Skeletal muscle satellite cell (primary cell): ENCODE measurements at regions not wholly inside any gene's neighbourhood (a gene's known extent, or its start where the extent isn't known, plus 50 kb on each side); places are given as distances from the start of the nearest gene placed in this dataset.
A peak's percentile ranks its signal among the peaks of the same experiment; 100 is the strongest.
"Not testable (repeated sequence)": the region's sequence is repeated elsewhere in the genome, so short reads cannot be mapped to it uniquely, and the experiment has no call there.

Source experiments
- H3K27me3 ChIP-seq: 2 replicates; pipeline ENCODE4 v1.7.0; 2013; ENCODE audit warnings: low read length; ENCODE audit not compliant: control insufficient read depth, insufficient read depth
- H3K36me3 ChIP-seq: 2 replicates; pipeline ENCODE4 v1.7.0; 2013; ENCODE audit warnings: mild to moderate bottlenecking, control low read depth, low read length; ENCODE audit not compliant: insufficient read depth
- H3K4me1 ChIP-seq: 2 replicates; pipeline ENCODE4 v1.7.0; 2013; ENCODE audit warnings: low read length; ENCODE audit not compliant: control insufficient read depth, insufficient read depth
- H3K4me2 ChIP-seq: 2 replicates; pipeline ENCODE4 v1.7.0; 2013; ENCODE audit warnings: mild to moderate bottlenecking, low read length
- H3K4me3 ChIP-seq: 2 replicates; pipeline ENCODE4 v1.7.0; 2013; ENCODE audit warnings: low read length
- H3K9ac ChIP-seq: 2 replicates; pipeline ENCODE4 v1.7.0; 2013; ENCODE audit warnings: mild to moderate bottlenecking, low read depth, low read length, moderate library complexity
- H3K9me3 ChIP-seq: replicated peaks from 2 replicates; pipeline ENCODE4 v1.7.0; 2013; ENCODE audit warnings: mild to moderate bottlenecking, control low read depth, low read length

DNA sequence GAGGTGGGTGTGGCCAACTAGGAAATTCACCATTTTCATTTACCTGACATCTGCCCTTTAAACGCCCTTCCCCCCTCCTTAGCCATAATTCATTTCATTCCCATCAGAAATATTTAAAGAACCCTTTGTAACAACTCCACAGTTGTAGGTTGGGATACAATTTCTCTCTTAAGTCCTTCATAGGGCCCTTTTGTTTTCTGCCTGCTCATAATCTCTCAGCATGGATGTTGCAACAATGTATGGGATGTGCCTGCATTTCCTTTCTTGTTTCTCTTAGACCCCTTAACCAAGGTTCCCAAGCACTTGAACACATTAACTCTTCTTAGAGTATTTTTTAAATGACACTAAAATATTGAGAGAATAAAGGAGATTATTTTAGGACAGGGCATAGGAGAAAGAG lies 51.7 kb upstream of the MYO10 start:
- Histone ChIP-seq H3K4me2 (no peak overlapping the region), H3K4me1 (peaks cover 17% of the 10 kb centered on the region), H3K9ac (no peak overlapping the region), H3K4me3 (no peak overlapping the region), H3K27me3 (no peaks in the 10 kb centered on the region), H3K9me3 (no peaks in the 10 kb centered on the region), H3K36me3 (no peaks in the 10 kb centered on the region)

DNA sequence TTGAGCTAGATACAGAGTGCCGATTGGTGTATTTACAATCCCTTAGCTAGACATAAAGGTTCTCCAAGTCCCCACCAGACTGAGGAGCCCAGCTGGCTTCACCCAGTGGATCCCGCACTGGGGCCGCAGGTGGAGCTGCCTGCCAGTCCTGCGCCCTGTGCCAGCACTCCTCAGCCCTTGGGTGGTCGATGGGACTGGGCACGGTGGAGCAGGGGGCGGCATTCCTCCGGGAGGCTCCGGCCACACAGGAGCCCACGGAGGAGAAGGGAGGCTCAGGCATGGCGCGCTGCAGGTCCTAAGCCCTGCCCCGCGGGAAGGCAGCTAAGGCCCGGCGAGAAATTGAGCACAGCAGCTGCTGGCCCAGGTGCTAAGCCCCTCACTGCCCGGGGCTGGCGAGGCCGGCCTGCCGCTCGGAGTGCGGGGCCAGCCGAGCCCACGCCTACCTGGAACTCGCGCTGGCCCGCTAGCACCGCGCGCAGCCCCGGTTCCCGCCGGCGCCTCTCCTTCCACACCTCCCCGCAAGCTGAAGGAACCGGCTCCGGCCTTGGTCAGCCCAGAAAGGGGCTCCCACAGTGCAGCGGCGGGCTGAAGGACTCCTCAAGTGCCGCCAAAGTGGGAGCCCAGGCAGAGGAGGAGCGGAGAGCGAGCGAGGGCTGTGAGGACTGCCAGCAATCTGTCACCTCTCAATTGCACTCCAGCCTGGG lies 54.9 kb upstream of the MYO10 start:
- H3K9me3 ChIP-seq, H3K36me3 ChIP-seq, H3K4me2 ChIP-seq, H3K27me3 ChIP-seq, H3K4me3 ChIP-seq, H3K9ac ChIP-seq: not testable (repeated sequence)
- peaks cover 27% of the 10 kb centered on the region for H3K4me1 ChIP-seq

DNA sequence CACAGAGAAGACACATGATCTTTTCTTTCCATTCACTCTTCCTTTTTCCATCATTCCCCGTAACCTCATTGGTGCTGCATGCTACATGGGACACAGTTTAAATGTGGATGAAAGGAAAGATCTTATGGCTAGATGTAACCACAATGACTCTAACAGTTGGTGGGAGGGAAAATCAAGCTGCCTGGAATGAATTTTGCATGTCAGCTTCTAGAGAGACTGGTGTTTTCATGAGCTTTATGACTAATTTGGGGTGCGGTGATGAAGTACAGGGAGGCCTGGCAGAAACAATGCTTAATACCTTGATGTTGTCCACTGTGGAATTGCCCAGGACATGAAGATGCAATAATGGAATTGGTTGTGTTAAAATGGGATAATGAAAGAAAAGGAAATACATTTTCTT lies 55.9 kb upstream of the MYO10 start:
- Histone ChIP-seq H3K4me1 (peaks cover 27% of the 10 kb centered on the region), H3K4me2 (peak overlapping the region; percentile 25), H3K4me3 (no peak overlapping the region), H3K36me3 (no peaks in the 10 kb centered on the region), H3K9me3 (no peaks in the 10 kb centered on the region), H3K9ac (no peak overlapping the region), H3K27me3 (no peaks in the 10 kb centered on the region)

DNA sequence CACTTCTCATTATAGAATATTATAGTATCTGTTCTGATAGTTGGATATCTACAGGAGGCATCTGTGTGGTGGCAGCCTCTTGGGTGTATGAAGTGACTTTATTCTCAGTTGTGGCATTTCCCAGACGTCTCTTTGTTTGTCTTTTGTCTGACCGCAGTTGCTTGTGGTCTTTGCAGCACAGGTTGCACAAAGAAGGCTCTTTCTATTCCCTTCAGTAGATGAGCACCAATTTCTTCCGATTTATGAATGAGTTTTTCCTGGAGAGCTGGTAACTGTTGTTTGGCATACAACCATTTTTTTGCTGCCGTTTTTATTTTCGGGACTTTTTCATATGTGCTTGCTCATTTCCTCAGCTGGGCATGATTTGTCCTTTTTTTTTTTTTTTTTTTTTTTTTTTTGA lies 56.4 kb upstream of the MYO10 start:
- Histone ChIP-seq H3K4me2 (peak overlapping the region; percentile 25), H3K4me1 (peaks cover 27% of the 10 kb centered on the region), H3K9ac (no peak overlapping the region), H3K4me3 (no peak overlapping the region), H3K9me3 (no peaks in the 10 kb centered on the region), H3K27me3 (no peaks in the 10 kb centered on the region), H3K36me3 (no peaks in the 10 kb centered on the region)

DNA sequence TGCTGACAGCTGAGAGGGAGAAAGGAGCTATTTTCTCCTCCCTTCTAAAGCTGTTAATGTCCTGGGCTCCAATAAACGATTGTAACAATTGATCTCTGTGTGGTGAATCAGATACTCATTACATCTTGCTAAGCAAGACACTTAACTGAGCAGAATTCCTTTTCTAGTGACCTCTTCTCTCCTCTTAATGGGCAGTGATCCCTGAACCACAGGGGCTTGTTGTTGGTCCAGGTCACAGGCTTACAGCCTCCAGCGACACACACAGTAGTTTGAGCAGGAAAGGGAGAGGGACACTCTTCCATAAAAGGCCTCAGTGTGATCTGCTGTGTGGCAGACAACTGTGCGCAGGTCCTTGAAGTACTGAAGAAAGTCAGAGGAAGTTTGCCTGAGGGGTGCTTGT lies 58.5 kb upstream of the MYO10 start:
- Histone ChIP-seq H3K36me3 (no peaks in the 10 kb centered on the region), H3K9me3 (no peaks in the 10 kb centered on the region), H3K4me3 (no peak overlapping the region), H3K4me2 (peak overlapping the region; percentile 20), H3K4me1 (peaks cover 30% of the 10 kb centered on the region), H3K9ac (no peak overlapping the region), H3K27me3 (no peaks in the 10 kb centered on the region)

DNA sequence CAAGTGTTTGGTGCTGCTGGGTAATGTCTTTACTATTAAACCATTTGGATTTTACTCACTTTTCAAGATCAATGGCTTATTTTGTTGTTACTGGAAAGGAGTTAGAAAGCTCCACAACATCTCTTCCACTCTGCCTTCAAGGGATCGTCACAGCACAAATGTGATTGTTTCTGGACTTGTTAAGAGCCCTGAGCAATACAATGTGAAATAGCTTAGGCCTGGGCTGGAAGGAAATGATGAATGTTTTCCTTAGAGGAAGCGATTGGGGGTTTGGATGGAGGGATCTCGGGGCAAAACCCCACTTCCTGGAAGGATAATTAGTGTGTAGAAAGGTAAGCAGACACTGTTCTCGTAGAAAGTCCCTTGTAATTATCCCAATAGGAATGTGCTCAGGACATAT lies 59.3 kb upstream of the MYO10 start:
- Histone ChIP-seq H3K9me3 (no peaks in the 10 kb centered on the region), H3K36me3 (no peaks in the 10 kb centered on the region), H3K9ac (peak overlapping the region; percentile 30), H3K4me2 (peak overlapping the region; percentile 20), H3K4me1 (peaks cover 33% of the 10 kb centered on the region), H3K27me3 (no peaks in the 10 kb centered on the region), H3K4me3 (no peak overlapping the region)

DNA sequence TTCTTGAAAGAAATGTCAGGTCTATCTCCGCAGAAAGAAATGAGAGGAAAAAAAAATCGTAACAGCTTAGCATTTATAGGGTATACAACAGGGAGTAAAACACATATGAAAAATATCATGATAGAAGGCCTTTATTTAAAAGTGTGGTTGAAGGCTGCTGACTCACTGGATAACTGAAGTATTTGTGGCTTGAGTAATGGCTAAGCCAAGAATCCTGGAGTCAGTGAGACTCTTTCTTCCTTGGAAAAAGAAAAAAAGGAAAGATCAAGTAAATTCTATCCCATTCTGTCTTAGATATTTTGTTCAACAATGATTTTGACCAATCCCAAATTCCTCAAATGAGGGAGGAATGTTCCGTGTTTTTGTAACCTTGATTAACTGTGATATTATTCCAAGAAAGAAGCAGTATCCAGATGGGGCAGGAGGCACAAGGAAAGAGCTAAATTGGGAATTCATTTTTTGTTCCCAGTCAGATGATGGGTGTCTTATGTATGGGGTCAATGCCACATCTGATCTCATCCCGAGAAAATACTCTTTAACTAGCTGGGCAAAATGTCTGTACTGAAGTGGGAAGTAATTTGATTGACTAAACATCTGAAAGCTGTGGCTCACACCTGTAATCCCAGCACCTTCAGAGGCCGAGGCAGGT lies 64.3 kb upstream of the MYO10 start:
- no peaks in the 10 kb centered on the region for H3K36me3 ChIP-seq
- H3K27me3 ChIP-seq: no peaks in the 10 kb centered on the region
- peaks cover 42% of the 10 kb centered on the region for H3K4me1 ChIP-seq
- H3K9ac ChIP-seq: peak overlapping the region; percentile 61
- no peaks in the 10 kb centered on the region for H3K9me3 ChIP-seq
- H3K4me2 ChIP-seq: peak overlapping the region; percentile 68
- H3K4me3 ChIP-seq: peak overlapping the region; percentile 6

DNA sequence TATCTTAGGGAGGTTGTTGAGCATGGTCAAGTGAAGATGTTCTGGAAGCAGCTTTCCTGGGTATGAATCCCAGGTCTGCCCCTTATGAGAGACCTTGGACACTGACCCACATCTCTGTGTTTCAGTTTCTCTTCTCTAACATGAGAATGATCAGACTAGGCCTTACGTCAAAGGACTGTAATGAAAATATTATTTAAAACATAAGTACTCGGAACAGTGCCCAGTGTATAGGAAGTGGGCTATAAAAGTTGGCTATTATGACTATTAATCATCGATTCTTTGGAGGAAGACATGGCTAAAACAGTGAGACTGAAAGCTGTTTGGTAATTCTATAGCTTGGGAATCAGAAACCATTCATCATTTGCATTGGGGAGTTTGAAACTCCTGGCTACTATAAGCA lies 65.3 kb upstream of the MYO10 start:
- Histone ChIP-seq H3K9ac (peak overlapping the region; percentile 61), H3K9me3 (no peaks in the 10 kb centered on the region), H3K4me2 (peak overlapping the region; percentile 68), H3K4me3 (peak overlapping the region; percentile 18), H3K36me3 (no peaks in the 10 kb centered on the region), H3K27me3 (no peaks in the 10 kb centered on the region), H3K4me1 (peaks cover 41% of the 10 kb centered on the region)

DNA sequence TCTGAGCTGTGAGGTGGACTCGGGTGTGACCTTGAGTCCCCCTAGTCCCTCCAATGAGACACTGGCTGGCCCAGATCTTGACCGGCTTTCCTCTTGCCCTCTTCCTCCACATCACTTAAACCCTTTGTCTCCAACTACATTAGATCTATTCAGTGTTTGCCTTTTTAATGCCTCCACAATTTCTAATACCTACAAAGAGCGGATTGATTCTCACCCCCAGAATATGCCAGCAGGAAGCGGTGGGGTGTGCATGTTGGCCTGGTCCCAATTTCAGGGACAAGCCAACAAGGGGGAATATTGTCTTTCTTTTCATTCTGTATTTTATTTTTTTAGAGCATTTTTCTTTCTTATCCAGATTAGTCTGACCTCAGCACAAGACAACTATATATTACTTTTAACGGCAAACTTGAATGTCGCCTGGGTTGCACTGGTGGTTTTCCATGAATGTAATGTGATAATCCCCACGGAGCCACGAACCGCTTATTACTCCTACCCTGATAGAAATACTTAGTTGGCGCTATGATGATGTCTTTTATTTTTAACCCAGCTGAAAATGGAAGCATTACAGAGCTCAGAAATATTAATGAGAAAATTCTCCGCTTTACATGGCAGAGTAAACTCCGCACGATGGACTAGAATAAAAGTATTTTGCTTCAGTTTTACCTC lies 68.5 kb upstream of the MYO10 start:
- Histone ChIP-seq H3K27me3 (no peaks in the 10 kb centered on the region), H3K9me3 (no peaks in the 10 kb centered on the region), H3K4me2 (peak overlapping the region; percentile 52), H3K4me3 (no peak overlapping the region), H3K4me1 (peaks cover 38% of the 10 kb centered on the region), H3K9ac (peak overlapping the region; percentile 32), H3K36me3 (no peaks in the 10 kb centered on the region)

DNA sequence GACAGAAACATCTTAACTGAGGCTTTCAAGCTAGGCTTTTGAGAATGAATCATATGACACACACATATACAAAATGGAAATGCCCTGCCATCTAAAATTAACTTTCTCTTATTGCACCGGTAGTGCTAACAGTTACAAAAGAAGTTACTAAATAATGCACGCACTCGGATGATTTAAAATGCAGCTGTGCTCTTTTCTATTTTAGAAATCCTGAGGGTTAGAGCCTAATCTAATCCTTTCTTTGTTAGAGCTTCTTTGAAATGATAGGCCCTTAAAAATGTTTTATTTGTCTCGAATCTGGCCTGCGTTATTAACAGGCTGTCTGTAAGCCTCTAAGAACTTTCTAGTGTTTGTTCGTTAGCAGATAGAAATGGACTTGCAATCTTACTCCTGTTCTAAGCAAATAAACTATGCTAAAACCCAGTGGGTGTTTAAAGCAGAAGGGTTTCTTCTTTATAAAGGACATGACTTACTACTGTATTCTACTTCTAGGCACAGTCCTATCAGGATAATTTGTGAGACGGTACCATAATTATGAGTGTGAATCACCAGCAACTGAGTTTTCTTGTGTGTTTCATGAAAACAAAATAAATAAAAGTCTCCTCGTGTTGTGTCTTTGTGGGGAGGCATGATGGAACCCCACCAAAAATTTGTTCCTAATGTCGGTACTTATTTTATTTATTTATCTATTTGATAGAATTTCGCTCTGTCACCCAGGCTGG lies 69.2 kb upstream of the MYO10 start:
- H3K4me3 ChIP-seq: no peak overlapping the region

DNA sequence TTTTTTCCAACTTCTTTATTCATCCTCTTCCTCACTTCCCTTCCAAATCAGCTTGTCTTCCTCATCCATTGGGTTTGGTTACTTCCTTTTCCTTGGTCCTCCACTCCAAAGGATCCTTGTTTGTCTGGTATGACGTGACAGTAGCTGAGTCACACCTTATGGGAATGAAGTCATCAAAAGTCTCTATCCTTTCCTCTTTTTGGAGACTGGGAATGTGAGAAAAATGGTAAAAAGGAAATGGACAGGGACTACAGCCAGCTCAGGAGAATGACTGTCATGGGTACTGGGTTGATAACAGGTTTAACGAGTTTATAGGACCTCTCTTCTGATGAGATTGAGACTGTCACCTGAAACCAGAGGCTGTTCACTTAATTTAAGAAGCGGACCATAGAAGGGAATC lies 76.2 kb upstream of the MYO10 start:
- no peak overlapping the region for H3K4me2 ChIP-seq
- H3K9ac ChIP-seq: no peak overlapping the region
- no peaks in the 10 kb centered on the region for H3K9me3 ChIP-seq
- H3K4me1 ChIP-seq: no peaks in the 10 kb centered on the region
- no peak overlapping the region for H3K4me3 ChIP-seq
- H3K36me3 ChIP-seq: no peaks in the 10 kb centered on the region
- no peaks in the 10 kb centered on the region for H3K27me3 ChIP-seq

More for the DNA sequence above, 69.2 kb upstream of the MYO10 start:
- Histone ChIP-seq H3K4me1 (peaks cover 36% of the 10 kb centered on the region), H3K36me3 (no peaks in the 10 kb centered on the region), H3K4me2 (peak overlapping the region; percentile 52), H3K9me3 (no peaks in the 10 kb centered on the region), H3K9ac (peak overlapping the region; percentile 32), H3K27me3 (no peaks in the 10 kb centered on the region)
